Sigmoid colon (tissue), 6 donors: ENCODE measurements at regions not wholly inside any gene's neighbourhood (a gene's known extent, or its start where the extent isn't known, plus 50 kb on each side); places are given as distances from the start of the nearest gene placed in this dataset.

Experiments used
- DNase-seq: peaks from one replicate; pipeline ENCODE4 v3.0.0-alpha.2; 2019
- H3K27ac ChIP-seq, 4 donors: fragments of 200-600 bp; sonication (generic); one replicate each; pipeline ENCODE4 v1.5.1; 2016 to 2019; ENCODE audit warnings: mild to moderate bottlenecking in 1 of 4
- H3K27me3 ChIP-seq, 3 donors: fragments of 200-600 bp; sonication (generic); one replicate each; pipeline ENCODE4 v1.5.1; 2019; ENCODE audit warnings: mild to moderate bottlenecking in 1 of 3
- H3K36me3 ChIP-seq, 4 donors: fragments of 200-600 bp; sonication (generic); one replicate each; pipeline ENCODE4 v1.5.1; 2016 to 2019
- H3K4me1 ChIP-seq, 4 donors: fragments of 200-600 bp; sonication (generic); one replicate each; pipeline ENCODE4 v1.5.1; 2017 to 2019
- H3K4me3 ChIP-seq, 4 donors: fragments of 200-600 bp; sonication (generic); one replicate each; pipeline ENCODE4 v1.5.1; 2017 to 2019; ENCODE audit warnings: mild to moderate bottlenecking in 2 of 4, moderate library complexity in 1 of 4
- H3K9me3 ChIP-seq, 4 donors: fragments of 200-600 bp in 3 of 4; sonication (generic) in 3 of 4; one replicate each; pipeline versions ENCODE4 v1.5.1 to v1.6.1; 2013 to 2019
- CTCF ChIP-seq, 4 experiments: fragments of 450-650 bp in 3 of 4; fragments of 200-600 bp in 1 of 4; IDR thresholded peaks; one replicate each; pipeline ENCODE4 v1.5.1; 2016 to 2019; ENCODE audit warnings: antibody characterized with exemption in 4 of 4, mild to moderate bottlenecking in 3 of 4, moderate library complexity in 2 of 4
- EP300 ChIP-seq, 4 donors: sonication (generic); formaldehyde crosslinking; IDR thresholded peaks; one replicate each; pipeline ENCODE4 v1.6.1; 2017; ENCODE audit warnings: antibody characterized with exemption in 4 of 4
- POLR2A ChIP-seq, 2 donors: fragments of 450-650 bp; IDR thresholded peaks; one replicate each; pipeline ENCODE4 v1.6.1; 2016; ENCODE audit warnings: antibody characterized with exemption in 2 of 2, mild to moderate bottlenecking in 2 of 2, moderate library complexity in 2 of 2
- POLR2AphosphoS5 ChIP-seq, 4 donors: sonication (generic); formaldehyde crosslinking; IDR thresholded peaks; one replicate each; pipeline ENCODE4 v1.6.1; 2017; ENCODE audit warnings: antibody characterized with exemption in 4 of 4
- WGBS, 2 donors: extraction: QIAGEN DNeasy Blood & Tissue Kit; methylation state at CpG; one replicate each; pipeline ENCODE4 v1.1.7; 2013; 5-methylcytosine and 5-hydroxymethylcytosine counted together
- intact Hi-C: fragments of 100-400 bp; cut with DNase I; formaldehyde crosslinking; loops from one replicate; pipeline ENCODE4 v1.15.1; 2023
- donor health status: healthy with polysubstance abuse.
- donor health status: healthy.

- Histone ChIP-seq H3K27me3 (no peaks in the 10 kb centered on the region), H3K4me1 (no peaks in the 10 kb centered on the region), H3K27ac (no peak overlapping the region), H3K4me3 (no peak overlapping the region), H3K36me3 (no peaks in the 10 kb centered on the region), H3K9me3 (no peaks in the 10 kb centered on the region)
- DNase-seq, result no peak
- TF ChIP-seq POLR2AphosphoS5 (IDR thresholded peaks at IDR 0.05) (no peak), EP300 (IDR thresholded peaks at IDR 0.05) (no peak), CTCF (IDR thresholded peaks at IDR 0.05) (no peak), POLR2A (IDR thresholded peaks at IDR 0.05) (no peak)
- 71% methylated on average over 2 of the region's 2 CpGs for WGBS, 2 donors
- intact Hi-C loops, result no loop called here
Observed at GRCh38 chr6:16956361-16956760, 145.5 kb upstream of the STMND1 start.

DNA sequence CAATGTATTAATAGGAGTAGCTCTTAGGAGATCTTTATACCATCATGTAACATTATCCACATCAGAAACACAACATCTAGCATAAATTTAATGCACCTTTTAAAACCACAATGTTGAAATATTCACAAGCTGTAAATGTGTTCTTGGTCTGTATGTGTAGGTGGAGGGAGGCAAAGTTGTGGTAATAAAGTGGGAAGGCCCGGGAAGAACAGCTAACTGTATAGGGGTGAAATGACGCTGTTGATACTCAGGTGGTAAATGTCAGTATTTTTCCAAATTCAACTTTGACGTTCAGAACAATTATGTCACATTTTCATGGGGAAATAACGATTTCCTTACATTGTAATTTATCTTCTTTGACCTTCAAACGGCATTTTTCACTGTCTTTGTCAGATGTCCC is 146.0 kb upstream of the STMND1 start:
- no peaks in the 10 kb centered on the region for H3K36me3 ChIP-seq
- H3K4me1 ChIP-seq, result no peaks in the 10 kb centered on the region
- H3K27me3 ChIP-seq, result no peaks in the 10 kb centered on the region
- H3K9me3 ChIP-seq, result no peaks in the 10 kb centered on the region
- H3K27ac ChIP-seq, result no peak overlapping the region
- no peak for DNase-seq
- TF ChIP-seq POLR2AphosphoS5 (IDR thresholded peaks at IDR 0.05) (no peak), CTCF (IDR thresholded peaks at IDR 0.05) (no peak), POLR2A (IDR thresholded peaks at IDR 0.05) (no peak), EP300 (IDR thresholded peaks at IDR 0.05) (no peak)
- 67 to 86% methylated on average over 5 of the region's 5 CpGs for WGBS, 2 donors
- no peak overlapping the region for H3K4me3 ChIP-seq
- intact Hi-C loops, result no loop called here

GRCh38 chr6:16953905-16954304 is 147.9 kb upstream of the STMND1 start:
- Histone ChIP-seq H3K9me3 (no peaks in the 10 kb centered on the region), H3K36me3 (no peaks in the 10 kb centered on the region), H3K4me3 (no peak overlapping the region), H3K27me3 (no peaks in the 10 kb centered on the region), H3K4me1 (no peaks in the 10 kb centered on the region), H3K27ac (no peak overlapping the region)
- intact Hi-C loops, result no loop called here
- no peak for DNase-seq
- TF ChIP-seq POLR2A (IDR thresholded peaks at IDR 0.05) (no peak), EP300 (IDR thresholded peaks at IDR 0.05) (no peak), POLR2AphosphoS5 (IDR thresholded peaks at IDR 0.05) (no peak), CTCF (IDR thresholded peaks at IDR 0.05) (no peak)
- WGBS, 2 donors, result 71 to 89% methylated on average over 2 of the region's 2 CpGs

- Histone ChIP-seq H3K27ac (no peak overlapping the region), H3K4me1 (no peaks in the 10 kb centered on the region), H3K36me3 (no peaks in the 10 kb centered on the region), H3K9me3 (no peaks in the 10 kb centered on the region), H3K4me3 (no peak overlapping the region), H3K27me3 (no peaks in the 10 kb centered on the region)
- WGBS, 2 donors, result 97 to 99% methylated on average over 1 of the region's 1 CpG
- DNase-seq, result no peak
- TF ChIP-seq POLR2A (IDR thresholded peaks at IDR 0.05) (no peak), POLR2AphosphoS5 (IDR thresholded peaks at IDR 0.05) (no peak), CTCF (IDR thresholded peaks at IDR 0.05) (no peak), EP300 (IDR thresholded peaks at IDR 0.05) (no peak)
- intact Hi-C loops, result no loop called here
Observed at GRCh38 chr6:16953446-16953845, 148.4 kb upstream of the STMND1 start.

DNA sequence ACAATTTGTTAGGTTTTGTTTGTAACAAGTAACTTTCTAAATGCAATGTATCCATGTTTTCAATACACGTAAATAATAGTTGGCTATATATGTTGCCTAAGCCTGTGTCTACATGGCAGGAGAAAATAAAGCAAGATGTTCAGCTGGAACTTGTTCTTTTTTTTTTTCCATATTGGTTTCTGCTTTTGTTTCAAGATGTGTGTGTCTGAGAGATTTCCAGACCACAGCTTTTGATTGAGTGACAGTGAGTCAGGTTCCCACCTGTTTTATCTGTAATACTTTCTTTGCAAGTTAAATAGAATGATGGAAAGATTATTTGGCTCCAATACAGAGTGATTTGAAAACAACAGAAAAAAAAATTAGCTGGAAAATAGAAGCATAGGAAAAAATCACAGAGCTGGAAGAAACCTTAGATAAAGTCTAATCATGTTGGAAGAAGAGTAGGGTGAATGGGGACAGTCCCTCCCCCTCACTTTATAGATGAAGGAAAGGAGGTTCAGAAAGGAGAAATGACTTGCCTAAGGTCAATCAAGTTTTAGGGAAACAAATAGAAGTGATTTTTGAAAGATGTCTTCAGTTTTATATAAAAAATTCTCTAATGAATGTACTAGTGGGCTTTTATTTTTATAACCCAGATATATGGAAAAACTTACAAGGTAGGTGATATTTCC is 150.9 kb upstream of the STMND1 start:
- H3K27me3 ChIP-seq, result no peaks in the 10 kb centered on the region
- peaks cover 0 to 17% (median 14%) of the 10 kb centered on the region in 4 donors for H3K4me1 ChIP-seq
- intact Hi-C loops, result no loop called here
- no peaks in the 10 kb centered on the region for H3K9me3 ChIP-seq
- WGBS, 2 donors, result 91 to 95% methylated on average over 1 of the region's 1 CpG
- TF ChIP-seq POLR2AphosphoS5 (IDR thresholded peaks at IDR 0.05), result no peak
- TF ChIP-seq POLR2A (IDR thresholded peaks at IDR 0.05), result no peak
- TF ChIP-seq EP300 (IDR thresholded peaks at IDR 0.05), result no peak
- no peak for TF ChIP-seq CTCF (IDR thresholded peaks at IDR 0.05)
- H3K36me3 ChIP-seq, result no peaks in the 10 kb centered on the region
- H3K27ac ChIP-seq, result no peak overlapping the region
- no peak overlapping the region for H3K4me3 ChIP-seq
- no peak for DNase-seq
